Central memory CD8-positive, alpha-beta T cell (primary cell): ENCODE measurements at regions not wholly inside any gene's neighbourhood (a gene's known extent, or its start where the extent isn't known, plus 50 kb on each side); places are given as distances from the start of the nearest gene placed in this dataset.

Experiments
- ATAC-seq: fragments of 150-1000 bp; cut with Tn5 transposase; replicated peaks from 2 replicates; pipeline ENCODE4 v1.10.0; 2022; ENCODE audit warnings: mild to moderate bottlenecking, moderate FRiP score, moderate number of reproducible peaks; ENCODE audit not compliant: poor library complexity, severe bottlenecking; ENCODE audit errors: extremely low read depth
- DNase-seq, 2 donors: peaks; one replicate each; pipeline ENCODE4 v3.0.0; 2021; ENCODE audit warnings: low spot score in 2 of 2
- H3K27ac Mint-ChIP-seq: one replicate; pipeline ENCODE4 v1.8.0; 2022; ENCODE audit warnings: low read depth, mild to moderate bottlenecking, moderate library complexity, mixed read lengths
- H3K27me3 Mint-ChIP-seq: one replicate; pipeline ENCODE4 v1.8.0; 2022; ENCODE audit warnings: mixed read lengths
- H3K36me3 Mint-ChIP-seq: one replicate; pipeline ENCODE4 v1.8.0; 2022; ENCODE audit warnings: mild to moderate bottlenecking, moderate library complexity, mixed read lengths; ENCODE audit not compliant: insufficient read depth
- H3K4me1 Mint-ChIP-seq: one replicate; pipeline ENCODE4 v1.8.0; 2022; ENCODE audit warnings: mixed read lengths
- H3K4me3 Mint-ChIP-seq: one replicate; pipeline ENCODE4 v1.8.0; 2022; ENCODE audit warnings: mild to moderate bottlenecking, moderate library complexity, mixed read lengths
- H3K9me3 Mint-ChIP-seq: one replicate; pipeline ENCODE4 v1.8.0; 2022; ENCODE audit warnings: mixed read lengths

DNA sequence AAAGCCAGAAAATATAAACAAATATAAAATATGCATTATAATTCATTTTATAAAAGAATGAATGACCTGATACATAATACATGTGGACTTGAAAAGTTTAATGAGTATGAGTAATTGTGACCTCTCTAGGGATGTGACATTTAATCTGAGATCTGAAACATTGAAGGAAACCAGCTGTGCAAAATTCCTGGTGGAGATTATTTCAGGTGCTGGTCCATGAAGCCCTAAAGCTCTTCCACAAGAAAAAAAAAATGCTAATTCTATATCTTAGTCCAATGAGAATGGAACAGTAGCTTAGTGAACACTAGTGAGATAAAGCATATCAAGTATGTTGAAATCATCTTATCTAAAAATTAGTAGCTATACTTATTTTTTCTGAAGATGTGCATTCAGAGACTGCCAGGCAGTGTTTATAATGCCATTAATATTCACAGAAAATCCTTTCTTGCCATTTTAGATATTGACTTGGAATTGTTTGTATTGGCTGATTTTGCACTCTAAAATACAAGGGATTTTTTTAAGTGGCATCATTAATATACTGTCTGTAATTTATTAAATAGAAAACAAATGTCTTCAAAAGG, 1485.9 kb downstream of the PLA2G4A start:
- H3K36me3 Mint-ChIP-seq: no peaks in the 10 kb centered on the region
- H3K27ac Mint-ChIP-seq: no peak overlapping the region
- H3K4me3 Mint-ChIP-seq: no peak overlapping the region
- H3K27me3 Mint-ChIP-seq: no peaks in the 10 kb centered on the region
- peaks cover 12% of the 10 kb centered on the region for H3K9me3 Mint-ChIP-seq
- H3K4me1 Mint-ChIP-seq: no peaks in the 10 kb centered on the region
- DNase-seq (no peak), ATAC-seq (no peak)

GRCh38 chr1:188317894-188318293, 1489.1 kb downstream of the PLA2G4A start:
- H3K4me3 Mint-ChIP-seq: no peak overlapping the region
- DNase-seq (no peak), ATAC-seq (no peak)
- no peaks in the 10 kb centered on the region for H3K4me1 Mint-ChIP-seq
- H3K9me3 Mint-ChIP-seq: peaks cover 16% of the 10 kb centered on the region
- no peaks in the 10 kb centered on the region for H3K27me3 Mint-ChIP-seq
- no peak overlapping the region for H3K27ac Mint-ChIP-seq
- no peaks in the 10 kb centered on the region for H3K36me3 Mint-ChIP-seq

DNA sequence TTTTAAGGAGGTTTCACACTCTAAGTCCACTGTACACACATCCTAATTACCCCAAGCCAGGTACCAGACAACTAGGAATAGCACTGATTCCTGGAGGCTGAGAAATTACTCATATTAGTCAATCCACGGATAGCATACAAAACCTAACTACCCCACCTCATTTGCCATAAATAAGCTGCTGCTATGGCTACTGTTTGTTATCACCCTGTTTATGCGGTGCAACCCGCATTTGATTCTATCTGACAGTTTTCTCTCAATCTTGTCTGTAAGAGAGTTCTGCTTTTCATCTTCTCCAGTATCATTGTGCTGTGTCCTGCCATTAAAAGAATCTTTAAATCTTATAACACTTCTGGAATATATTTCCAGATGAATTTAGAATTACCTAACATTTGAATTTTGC, 1496.5 kb downstream of the PLA2G4A start:
- ATAC-seq: no peak
- H3K4me1 Mint-ChIP-seq: no peaks in the 10 kb centered on the region
- no peaks in the 10 kb centered on the region for H3K27me3 Mint-ChIP-seq
- no peak overlapping the region for H3K4me3 Mint-ChIP-seq
- no peak overlapping the region for H3K27ac Mint-ChIP-seq
- H3K9me3 Mint-ChIP-seq: peaks cover 11% of the 10 kb centered on the region
- DNase-seq: no peak
- no peaks in the 10 kb centered on the region for H3K36me3 Mint-ChIP-seq

- no peak overlapping the region for H3K4me3 Mint-ChIP-seq
- DNase-seq: no peak
- H3K27me3 Mint-ChIP-seq: no peaks in the 10 kb centered on the region
- H3K27ac Mint-ChIP-seq: no peak overlapping the region
- no peaks in the 10 kb centered on the region for H3K4me1 Mint-ChIP-seq
- peaks cover 25% of the 10 kb centered on the region for H3K9me3 Mint-ChIP-seq
- ATAC-seq: no peak
- no peaks in the 10 kb centered on the region for H3K36me3 Mint-ChIP-seq
These were observed 1515.2 kb downstream of the PLA2G4A start for GRCh38 chr1:188343914-188344313.

DNA sequence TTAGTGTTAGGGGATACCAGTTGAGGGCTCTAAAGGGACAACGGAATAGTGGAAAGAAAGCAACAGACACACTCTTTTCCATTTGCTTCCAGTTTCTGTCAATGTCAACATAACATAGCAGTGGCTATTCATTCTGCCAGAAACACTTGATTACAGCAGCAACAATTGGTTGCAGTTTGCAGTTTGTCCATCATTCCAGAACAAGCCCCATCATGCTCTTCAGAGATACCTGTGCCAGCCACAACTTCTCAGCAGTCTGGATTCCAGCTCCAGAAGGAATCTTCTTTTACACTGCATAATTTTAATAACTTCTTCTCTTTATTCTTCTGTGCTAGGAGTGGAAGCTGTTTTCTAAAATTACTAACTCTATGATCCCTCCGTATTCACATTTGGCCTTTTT, 1521.4 kb downstream of the PLA2G4A start:
- no peaks in the 10 kb centered on the region for H3K27me3 Mint-ChIP-seq
- peaks cover 5% of the 10 kb centered on the region for H3K9me3 Mint-ChIP-seq
- no peak overlapping the region for H3K4me3 Mint-ChIP-seq
- H3K4me1 Mint-ChIP-seq: no peaks in the 10 kb centered on the region
- ATAC-seq: no peak
- DNase-seq: no peak
- H3K36me3 Mint-ChIP-seq: no peaks in the 10 kb centered on the region
- H3K27ac Mint-ChIP-seq: no peak overlapping the region

DNA sequence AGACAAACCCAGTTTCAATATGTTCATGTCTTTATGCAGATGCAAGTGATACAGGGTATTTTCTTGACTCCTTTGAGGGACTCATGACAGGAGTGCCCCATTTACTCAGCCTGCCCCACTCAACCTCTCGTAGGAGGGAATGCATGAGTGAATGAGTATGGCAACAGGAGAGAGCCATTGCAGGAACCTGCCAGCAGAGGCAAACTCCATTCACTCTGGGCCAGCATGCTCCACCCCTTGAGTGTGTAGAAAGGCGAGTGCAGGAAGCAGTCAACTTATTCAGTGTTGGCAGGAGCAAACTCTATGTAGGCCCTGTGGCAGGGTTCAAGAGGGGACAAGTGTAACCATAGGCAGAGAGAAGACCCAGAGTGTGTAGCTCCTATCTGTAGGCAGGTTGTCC, 1526.3 kb downstream of the PLA2G4A start:
- H3K36me3 Mint-ChIP-seq: no peaks in the 10 kb centered on the region
- no peak for ATAC-seq
- no peak overlapping the region for H3K4me3 Mint-ChIP-seq
- no peak overlapping the region for H3K27ac Mint-ChIP-seq
- DNase-seq: no peak
- H3K4me1 Mint-ChIP-seq: no peaks in the 10 kb centered on the region
- peaks cover 19% of the 10 kb centered on the region for H3K9me3 Mint-ChIP-seq
- no peaks in the 10 kb centered on the region for H3K27me3 Mint-ChIP-seq

DNA sequence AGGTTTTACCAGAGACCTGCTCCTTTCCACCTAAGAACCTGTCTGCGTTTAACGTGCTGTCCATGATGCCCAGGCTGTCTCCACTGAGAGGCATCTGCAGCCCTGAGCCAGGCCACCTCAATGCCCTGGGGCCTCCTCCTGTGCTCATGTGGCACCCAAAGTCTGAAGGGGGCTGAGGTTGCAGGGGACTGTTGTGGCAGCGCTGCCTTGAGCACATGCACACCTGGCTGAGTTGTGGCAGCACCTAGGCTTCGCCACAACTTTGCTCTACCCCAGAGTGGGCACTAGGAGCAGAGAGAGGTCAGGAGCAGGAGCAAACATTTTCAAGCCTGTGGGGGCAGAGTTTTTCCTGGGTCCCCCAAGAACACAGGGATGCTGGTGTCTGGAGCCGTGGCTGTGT, 1527.1 kb downstream of the PLA2G4A start:
- ATAC-seq (no peak), DNase-seq (no peak)
- H3K36me3 Mint-ChIP-seq: no peaks in the 10 kb centered on the region
- no peak overlapping the region for H3K27ac Mint-ChIP-seq
- no peaks in the 10 kb centered on the region for H3K27me3 Mint-ChIP-seq
- H3K4me3 Mint-ChIP-seq: no peak overlapping the region
- H3K9me3 Mint-ChIP-seq: peaks cover 19% of the 10 kb centered on the region
- H3K4me1 Mint-ChIP-seq: no peaks in the 10 kb centered on the region

DNA sequence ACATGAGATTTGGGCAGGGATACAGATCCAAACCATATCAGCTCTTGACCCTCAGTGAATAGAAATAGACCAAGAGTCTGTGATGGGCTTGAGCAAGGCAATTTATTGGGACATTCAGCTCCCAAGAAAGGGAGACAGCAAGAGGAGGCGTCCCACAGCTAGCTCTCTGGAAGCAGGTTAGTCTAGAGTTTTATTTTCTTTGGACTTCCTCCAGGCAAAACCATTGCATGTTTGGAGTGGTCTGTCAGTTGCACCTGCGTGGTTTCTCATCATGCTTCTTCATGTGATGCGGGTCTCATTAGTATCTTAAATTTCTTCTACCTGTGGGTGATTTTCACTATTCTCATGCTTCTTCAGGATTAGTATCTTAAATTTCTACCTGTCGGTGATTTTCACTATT, 1530.6 kb downstream of the PLA2G4A start:
- Mint-ChIP-seq H3K27ac (no peak overlapping the region), H3K36me3 (no peaks in the 10 kb centered on the region), H3K27me3 (no peaks in the 10 kb centered on the region)

GRCh38 chr1:188363943-188364342, 1535.2 kb downstream of the PLA2G4A start:
- H3K4me1 Mint-ChIP-seq: no peaks in the 10 kb centered on the region
- no peak for ATAC-seq
- H3K27ac Mint-ChIP-seq: no peak overlapping the region
- peaks cover 22% of the 10 kb centered on the region for H3K9me3 Mint-ChIP-seq
- no peak overlapping the region for H3K4me3 Mint-ChIP-seq
- no peaks in the 10 kb centered on the region for H3K36me3 Mint-ChIP-seq
- no peak for DNase-seq
- H3K27me3 Mint-ChIP-seq: no peaks in the 10 kb centered on the region

More for the DNA sequence above, 1530.6 kb downstream of the PLA2G4A start:
- no peak overlapping the region for H3K4me3 Mint-ChIP-seq
- DNase-seq (no peak), ATAC-seq (no peak)
- no peaks in the 10 kb centered on the region for H3K4me1 Mint-ChIP-seq
- peaks cover 23% of the 10 kb centered on the region for H3K9me3 Mint-ChIP-seq

GRCh38 chr1:188364927-188365449, 1536.2 kb downstream of the PLA2G4A start:
- Mint-ChIP-seq H3K9me3 (peaks cover 17% of the 10 kb centered on the region), H3K36me3 (no peaks in the 10 kb centered on the region), H3K4me3 (no peak overlapping the region), H3K27me3 (no peaks in the 10 kb centered on the region), H3K27ac (no peak overlapping the region), H3K4me1 (no peaks in the 10 kb centered on the region)
- ATAC-seq (no peak), DNase-seq (no peak)

DNA sequence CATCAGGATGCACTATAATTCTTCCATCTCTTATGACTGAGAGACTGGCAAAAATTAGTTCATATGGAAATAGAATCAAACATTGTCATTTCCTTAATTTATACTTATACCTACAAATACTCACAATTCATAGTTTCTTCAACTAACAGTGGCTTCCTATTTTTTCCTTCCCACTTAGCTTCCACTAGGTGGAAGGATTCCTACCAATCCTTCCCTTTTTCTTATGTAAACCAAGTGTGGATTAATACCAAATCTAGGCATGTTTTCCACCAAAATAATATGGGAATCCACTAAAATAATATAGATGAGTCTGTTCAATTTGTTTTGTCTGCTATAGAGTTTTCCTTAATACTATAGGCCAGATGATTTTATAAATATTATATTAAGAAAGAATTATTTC, 1537.1 kb downstream of the PLA2G4A start:
- no peaks in the 10 kb centered on the region for H3K4me1 Mint-ChIP-seq

GRCh38 chr1:188367661-188368060, 1538.9 kb downstream of the PLA2G4A start:
- no peak for ATAC-seq

More for the DNA sequence above, 1537.1 kb downstream of the PLA2G4A start:
- H3K4me3 Mint-ChIP-seq: no peak overlapping the region
- H3K9me3 Mint-ChIP-seq: peaks cover 17% of the 10 kb centered on the region
- ATAC-seq (no peak), DNase-seq (no peak)
- H3K36me3 Mint-ChIP-seq: no peaks in the 10 kb centered on the region
- H3K27ac Mint-ChIP-seq: no peak overlapping the region
- no peaks in the 10 kb centered on the region for H3K27me3 Mint-ChIP-seq

GRCh38 chr1:188371295-188371806, 1542.6 kb downstream of the PLA2G4A start:
- H3K27ac Mint-ChIP-seq: no peak overlapping the region
- H3K27me3 Mint-ChIP-seq: no peaks in the 10 kb centered on the region
- peaks cover 5% of the 10 kb centered on the region for H3K9me3 Mint-ChIP-seq
- no peaks in the 10 kb centered on the region for H3K36me3 Mint-ChIP-seq
- DNase-seq (no peak), ATAC-seq (no peak)
- no peak overlapping the region for H3K4me3 Mint-ChIP-seq
- no peaks in the 10 kb centered on the region for H3K4me1 Mint-ChIP-seq

More at GRCh38 chr1:188367661-188368060, 1538.9 kb downstream of the PLA2G4A start:
- H3K27me3 Mint-ChIP-seq: no peaks in the 10 kb centered on the region
- H3K9me3 Mint-ChIP-seq: peaks cover 14% of the 10 kb centered on the region
- no peaks in the 10 kb centered on the region for H3K36me3 Mint-ChIP-seq
- H3K4me1 Mint-ChIP-seq: no peaks in the 10 kb centered on the region
- no peak overlapping the region for H3K27ac Mint-ChIP-seq
- DNase-seq: no peak
- H3K4me3 Mint-ChIP-seq: no peak overlapping the region
